H1 (cell line): ENCODE measurements at regions not wholly inside any gene's neighbourhood (a gene's known extent, or its start where the extent isn't known, plus 50 kb on each side); places are given as distances from the start of the nearest gene placed in this dataset.

Experiments
- CREB1 ChIP-seq: IDR thresholded peaks from 2 replicates; pipeline ENCODE4 v1.6.1; 2012; ENCODE audit warnings: inconsistent platforms
- POLR2A ChIP-seq, 2 experiments: IDR thresholded peaks; 1 replicate in 1 of 2; 2 replicates in 1 of 2; pipeline ENCODE4 v1.6.1; 2011; ENCODE audit warnings: low read depth in 2 of 2, low read length in 2 of 2, mild to moderate bottlenecking in 2 of 2; ENCODE audit errors: control extremely low read depth in 1 of 2
- POLR2AphosphoS5 ChIP-seq: IDR thresholded peaks from 2 replicates; pipeline ENCODE4 v1.6.1; 2011; ENCODE audit warnings: low read depth, low read length
- RAD21 ChIP-seq, 2 experiments: IDR thresholded peaks in 1 of 2; conservative IDR thresholded peaks in 1 of 2; 2 replicates each; pipeline ENCODE4 v1.6.1; 2011; ENCODE audit warnings: low read depth in 2 of 2, low read length in 2 of 2, improper control_type of control experiment in 1 of 2, inconsistent platforms in 1 of 2, mild to moderate bottlenecking in 1 of 2, moderate library complexity in 1 of 2
- RBBP5 ChIP-seq: IDR thresholded peaks from 2 replicates; pipeline ENCODE4 v1.7.1; 2012; ENCODE audit warnings: low read depth, mild to moderate bottlenecking, inconsistent platforms, low read length, moderate library complexity, borderline replicate concordance
- SIX5 ChIP-seq: IDR thresholded peaks from 2 replicates; pipeline ENCODE4 v1.6.1; 2011; ENCODE audit warnings: mild to moderate bottlenecking, low read depth, low read length
- TAF1 ChIP-seq: IDR thresholded peaks from 2 replicates; pipeline ENCODE4 v1.6.1; 2011; ENCODE audit warnings: mild to moderate bottlenecking, low read depth, low read length
- TF ChIP-seq, protein P1 (sequence below), 3 experiments: IDR thresholded peaks; 1 replicate in 2 of 3; 2 replicates in 1 of 3; pipeline versions ENCODE4 v1.5.1 to v1.6.1; 2011; ENCODE audit warnings: low read length in 3 of 3, mild to moderate bottlenecking in 3 of 3, inconsistent platforms in 2 of 3, low read depth in 1 of 3, moderate library complexity in 1 of 3; ENCODE audit not compliant: insufficient read depth in 1 of 3; ENCODE audit errors: control extremely low read depth in 1 of 3

DNA sequence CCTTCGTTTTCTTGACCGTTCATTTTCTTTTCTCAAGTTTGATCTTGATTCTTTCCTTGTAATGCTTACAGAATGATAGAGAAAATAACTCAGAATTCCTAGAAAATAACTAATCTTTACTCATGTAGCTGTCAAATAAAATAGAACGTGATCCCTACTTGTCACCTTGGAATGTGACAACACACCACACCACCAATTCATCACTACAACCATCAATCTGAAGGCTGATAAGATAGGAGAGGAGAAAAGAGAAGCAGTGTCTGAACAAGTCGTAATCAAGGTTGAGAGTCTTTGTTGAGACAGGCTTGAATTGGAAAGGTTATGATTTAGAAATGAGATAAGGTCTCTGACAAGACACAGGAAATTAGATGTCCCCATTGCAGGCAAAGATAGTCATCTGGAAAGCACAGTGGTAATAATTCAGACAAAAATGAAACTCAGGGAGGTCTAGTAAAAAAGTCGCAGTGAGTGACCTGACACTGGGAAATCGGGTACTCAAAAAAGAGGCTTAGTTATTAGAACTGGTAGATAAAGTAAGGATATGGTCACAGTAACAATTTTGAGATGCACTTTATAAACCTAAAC is 456.2 kb downstream of the FAT4 start:
- TF ChIP-seq, protein P1, sequence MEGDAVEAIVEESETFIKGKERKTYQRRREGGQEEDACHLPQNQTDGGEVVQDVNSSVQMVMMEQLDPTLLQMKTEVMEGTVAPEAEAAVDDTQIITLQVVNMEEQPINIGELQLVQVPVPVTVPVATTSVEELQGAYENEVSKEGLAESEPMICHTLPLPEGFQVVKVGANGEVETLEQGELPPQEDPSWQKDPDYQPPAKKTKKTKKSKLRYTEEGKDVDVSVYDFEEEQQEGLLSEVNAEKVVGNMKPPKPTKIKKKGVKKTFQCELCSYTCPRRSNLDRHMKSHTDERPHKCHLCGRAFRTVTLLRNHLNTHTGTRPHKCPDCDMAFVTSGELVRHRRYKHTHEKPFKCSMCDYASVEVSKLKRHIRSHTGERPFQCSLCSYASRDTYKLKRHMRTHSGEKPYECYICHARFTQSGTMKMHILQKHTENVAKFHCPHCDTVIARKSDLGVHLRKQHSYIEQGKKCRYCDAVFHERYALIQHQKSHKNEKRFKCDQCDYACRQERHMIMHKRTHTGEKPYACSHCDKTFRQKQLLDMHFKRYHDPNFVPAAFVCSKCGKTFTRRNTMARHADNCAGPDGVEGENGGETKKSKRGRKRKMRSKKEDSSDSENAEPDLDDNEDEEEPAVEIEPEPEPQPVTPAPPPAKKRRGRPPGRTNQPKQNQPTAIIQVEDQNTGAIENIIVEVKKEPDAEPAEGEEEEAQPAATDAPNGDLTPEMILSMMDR (IDR thresholded peaks at IDR 0.05; ENCODE audit: control extremely low read depth in 1 of 3, insufficient read depth in 1 of 3, low read depth in 1 of 3, low read length in 3 of 3), result no peak
- TF ChIP-seq RBBP5 (no peak), TAF1 (no peak), RAD21 (IDR thresholded peaks at IDR 0.05 in 1 of 2, conservative IDR thresholded peaks at IDR 0.05 in 1 of 2; ENCODE audit: low read depth in 2 of 2, low read length in 2 of 2) (no peak), SIX5 (no peak), POLR2AphosphoS5 (no peak), POLR2A (IDR thresholded peaks at IDR 0.05; ENCODE audit: control extremely low read depth in 1 of 2, low read depth in 2 of 2, low read length in 2 of 2) (no peak), CREB1 (no peak)
